DMS153 treated with DMSO at 0.1 percent for 48 hours (cell line): ENCODE measurements at regions not wholly inside any gene's neighbourhood (a gene's known extent, or its start where the extent isn't known, plus 50 kb on each side); places are given as distances from the start of the nearest gene placed in this dataset.

ENCODE experiments used
- DNase-seq: peaks from one replicate; lab custom pipeline; 2025; ENCODE audit not compliant: unreplicated experiment; lab: John Stamatoyannopoulos, UW

DNA sequence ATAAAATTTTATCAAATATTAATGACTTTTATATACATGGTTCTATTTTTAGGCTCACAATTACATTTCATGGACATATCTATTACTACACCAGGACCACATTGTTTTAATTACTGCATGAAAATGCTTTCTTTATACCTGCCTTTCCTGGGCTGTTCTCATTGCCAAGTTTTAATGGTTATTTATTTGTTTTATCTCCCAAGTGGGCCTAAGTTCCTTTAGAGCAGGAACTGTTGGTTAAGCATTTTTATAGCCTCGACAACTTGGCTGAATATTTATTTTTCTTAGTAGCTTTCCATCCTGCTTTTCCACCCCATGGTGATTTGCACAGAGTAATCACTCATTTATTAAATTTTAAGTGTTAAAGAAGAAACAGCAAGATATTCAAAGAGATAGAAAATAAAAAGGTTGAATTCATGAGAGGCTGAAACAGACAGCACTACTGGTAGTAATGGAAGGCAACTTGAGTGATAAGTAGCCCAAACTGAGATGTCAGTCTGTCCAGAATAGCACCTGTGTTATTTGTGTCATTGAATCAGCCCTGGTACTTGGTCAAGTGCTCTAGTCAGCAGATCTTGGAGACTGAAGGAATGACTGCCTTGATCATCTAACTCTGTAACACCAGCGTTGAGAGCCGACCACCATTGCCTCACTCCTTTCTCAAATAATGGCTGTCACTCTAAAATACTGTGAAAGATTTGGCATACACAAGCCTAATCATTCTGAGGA is 119.1 kb upstream of the EGLN3 start:
- no peak for DNase-seq

DNA sequence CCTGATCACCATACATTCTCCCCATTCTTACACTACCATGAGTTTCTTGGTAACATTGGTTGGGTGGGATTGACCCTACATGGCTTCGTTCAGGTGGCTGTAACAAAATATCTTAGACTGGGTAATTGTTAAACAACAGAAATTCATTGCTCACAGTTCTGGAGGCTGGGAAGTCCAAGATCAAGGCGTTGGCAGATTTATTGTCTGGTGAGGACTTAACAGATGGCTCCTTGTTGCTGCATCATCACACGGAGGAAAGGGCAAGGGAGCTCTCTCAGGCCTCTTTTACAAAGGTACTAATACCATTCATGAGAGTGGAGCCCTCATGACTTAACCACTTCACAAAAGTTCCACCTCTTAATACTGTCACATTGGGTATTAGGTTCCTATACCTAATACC is 116.7 kb upstream of the EGLN3 start:
- no peak for DNase-seq

DNA sequence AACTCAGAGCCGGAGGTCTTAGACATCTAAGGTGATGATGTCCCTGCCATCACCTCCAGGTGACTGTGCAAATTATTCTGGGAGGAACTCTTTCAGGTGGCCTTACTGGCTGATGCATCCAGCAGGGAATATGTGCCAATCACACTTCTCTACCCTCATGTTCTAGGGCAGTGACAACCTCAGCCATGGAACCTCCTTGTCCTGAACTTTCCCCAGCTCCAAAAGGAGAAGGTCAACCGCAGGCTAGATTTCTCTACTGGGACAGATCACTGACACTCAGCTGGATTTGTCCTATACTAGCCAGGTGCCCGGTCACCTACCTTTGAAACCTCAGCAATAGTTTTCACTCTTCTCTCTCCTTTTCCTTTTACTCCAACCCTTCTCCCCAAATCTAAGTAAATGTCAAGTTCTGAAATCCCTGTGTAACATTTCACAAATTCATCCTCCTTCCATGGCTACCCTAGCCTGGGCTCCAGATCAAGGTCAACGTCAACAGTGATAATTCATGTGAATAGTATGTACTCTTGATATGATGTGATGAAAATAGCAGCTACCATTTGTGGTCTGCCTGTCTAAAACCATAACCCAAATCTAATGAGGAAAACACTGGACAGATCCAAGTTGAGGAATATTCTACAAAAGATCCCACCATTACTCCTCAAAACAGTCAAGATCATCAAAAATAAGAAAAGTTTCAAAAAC is 115.0 kb upstream of the EGLN3 start:
- DNase-seq, result no peak

DNA sequence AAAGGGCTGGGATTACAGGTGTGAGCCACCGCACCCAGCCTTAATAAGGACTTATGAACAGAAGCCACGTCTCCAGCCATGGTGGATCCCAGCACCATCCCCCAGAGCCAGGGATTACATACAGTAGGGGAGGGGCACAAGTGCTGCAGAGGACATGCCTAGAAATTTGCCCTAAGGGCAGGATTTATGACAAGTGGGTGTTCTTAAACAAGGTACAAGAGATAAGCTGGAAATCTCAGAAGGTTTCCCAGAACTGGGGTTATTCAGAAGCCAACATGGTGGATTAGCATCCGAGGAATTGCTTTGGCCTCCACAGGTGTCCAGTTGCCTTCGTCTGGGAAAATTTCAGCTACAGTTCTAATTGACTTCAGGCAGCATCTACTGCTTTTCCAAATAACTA is 114.4 kb upstream of the EGLN3 start:
- no peak for DNase-seq

DNA sequence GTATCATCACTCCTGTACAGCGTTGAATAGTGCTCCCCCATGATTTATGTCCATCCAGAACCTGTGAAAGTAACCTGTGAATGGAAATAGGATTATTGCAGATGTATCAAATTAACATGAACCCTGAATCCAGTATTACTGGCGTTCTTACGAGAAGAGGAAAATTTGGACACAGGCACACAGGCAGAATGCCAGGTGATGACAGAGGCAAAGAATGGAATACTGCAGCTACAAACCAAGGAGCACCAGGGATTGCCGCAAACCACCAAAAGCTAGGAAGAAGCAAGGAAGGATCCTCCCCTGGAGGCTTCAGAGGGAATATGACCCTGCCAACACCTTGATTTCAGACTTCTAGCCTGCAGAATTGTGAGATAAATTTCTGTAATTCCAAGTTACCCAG is 113.5 kb upstream of the EGLN3 start:
- DNase-seq, result no peak

DNA sequence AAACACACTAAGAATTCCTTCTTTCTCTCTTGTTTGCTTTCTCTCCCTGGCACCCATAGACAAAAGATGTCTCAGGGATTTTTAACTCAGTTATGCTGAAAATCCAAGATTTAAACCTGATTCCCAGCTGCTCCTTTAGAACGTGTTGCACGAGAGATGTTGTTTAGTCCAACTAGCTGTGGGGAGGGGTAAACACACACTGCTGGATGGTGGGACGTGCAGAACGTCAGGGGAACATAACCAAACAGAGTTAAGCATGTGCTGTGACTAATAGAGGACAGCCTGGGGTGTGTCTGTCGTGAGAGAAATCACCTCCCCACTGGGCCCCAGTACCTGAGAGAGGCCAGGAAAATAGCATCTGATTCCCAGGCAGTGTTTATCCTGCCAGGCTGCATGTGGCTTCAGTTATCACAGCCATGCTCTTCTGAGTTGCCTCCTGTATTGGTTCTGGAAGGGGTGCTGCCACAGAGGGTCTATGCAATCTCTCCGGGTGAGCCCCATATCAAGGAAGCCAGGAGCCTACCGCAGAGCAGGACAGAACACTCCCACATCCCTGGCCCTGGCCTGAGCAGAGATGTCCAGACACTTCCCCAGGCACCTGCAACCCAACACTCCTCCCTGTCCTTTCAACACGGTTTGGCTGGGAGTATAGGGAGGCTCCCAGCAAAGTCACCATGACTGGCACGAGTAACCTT is 112.7 kb upstream of the EGLN3 start:
- DNase-seq, result no peak

DNA sequence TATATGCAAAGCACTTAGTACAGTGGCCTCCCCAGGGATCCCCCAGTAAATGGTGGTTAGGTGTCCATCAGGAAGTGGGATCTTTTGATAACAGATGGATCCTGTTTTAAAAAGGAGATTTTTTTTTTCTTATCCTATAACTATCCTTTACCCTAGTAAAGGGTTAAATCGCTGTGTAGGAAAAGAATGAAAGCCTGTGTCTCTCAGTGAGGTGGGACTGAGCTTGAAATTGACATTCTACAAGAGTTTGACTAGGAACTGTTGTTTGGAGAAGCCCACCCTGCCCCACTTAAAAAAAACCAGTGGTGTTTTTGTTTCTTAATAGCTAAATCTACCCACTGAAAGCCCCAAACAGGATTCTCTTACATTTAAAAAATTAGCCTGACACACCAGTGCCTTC is 112.2 kb upstream of the EGLN3 start:
- DNase-seq, result no peak

DNA sequence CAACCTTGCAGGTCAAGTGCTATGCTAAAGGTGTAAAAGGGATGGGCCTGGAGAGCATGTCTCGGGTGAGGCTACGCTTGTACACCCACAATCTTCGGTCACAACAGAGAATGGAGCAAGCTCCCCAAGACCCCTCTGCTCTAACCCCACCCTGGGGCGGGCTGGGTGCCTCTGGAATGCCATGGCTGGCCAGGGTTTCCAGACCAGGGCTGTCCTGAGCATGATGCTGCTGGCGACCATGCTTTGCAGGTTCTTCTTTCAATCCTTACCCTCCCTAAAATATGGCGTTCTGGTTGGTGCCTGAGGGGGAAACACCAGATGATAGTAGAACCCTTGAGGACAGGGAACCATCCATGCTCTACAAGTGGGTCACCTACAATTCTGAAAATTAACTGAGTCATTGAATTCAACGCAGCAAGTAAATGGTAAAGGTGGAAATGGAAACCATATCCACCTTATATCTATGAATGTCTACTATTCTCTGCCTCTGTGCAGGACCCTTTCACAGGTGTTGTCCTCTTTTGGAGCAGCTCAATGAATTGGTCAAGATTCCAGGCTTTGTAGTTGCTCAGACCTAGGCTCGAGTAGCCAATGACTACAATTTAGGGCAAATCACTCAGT is 111.6 kb upstream of the EGLN3 start:
- DNase-seq, result no peak

DNA sequence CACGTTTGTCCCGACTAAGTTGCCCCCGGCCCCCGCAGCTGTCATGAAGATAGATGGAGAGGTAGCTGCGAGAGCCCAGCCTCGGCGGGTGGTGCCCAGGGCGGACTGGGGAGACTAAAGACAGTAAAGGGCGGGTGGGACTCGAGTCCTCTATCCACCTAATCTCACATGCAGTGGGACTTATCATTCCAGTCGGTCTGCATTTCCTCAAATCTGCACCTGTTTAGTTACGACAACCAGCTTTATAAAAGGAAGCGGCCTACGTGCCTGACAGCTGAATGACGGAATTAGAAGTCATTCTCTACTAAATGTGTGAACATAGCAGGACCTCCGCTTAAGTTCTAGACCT is 109.8 kb upstream of the EGLN3 start:
- DNase-seq, result no peak

DNA sequence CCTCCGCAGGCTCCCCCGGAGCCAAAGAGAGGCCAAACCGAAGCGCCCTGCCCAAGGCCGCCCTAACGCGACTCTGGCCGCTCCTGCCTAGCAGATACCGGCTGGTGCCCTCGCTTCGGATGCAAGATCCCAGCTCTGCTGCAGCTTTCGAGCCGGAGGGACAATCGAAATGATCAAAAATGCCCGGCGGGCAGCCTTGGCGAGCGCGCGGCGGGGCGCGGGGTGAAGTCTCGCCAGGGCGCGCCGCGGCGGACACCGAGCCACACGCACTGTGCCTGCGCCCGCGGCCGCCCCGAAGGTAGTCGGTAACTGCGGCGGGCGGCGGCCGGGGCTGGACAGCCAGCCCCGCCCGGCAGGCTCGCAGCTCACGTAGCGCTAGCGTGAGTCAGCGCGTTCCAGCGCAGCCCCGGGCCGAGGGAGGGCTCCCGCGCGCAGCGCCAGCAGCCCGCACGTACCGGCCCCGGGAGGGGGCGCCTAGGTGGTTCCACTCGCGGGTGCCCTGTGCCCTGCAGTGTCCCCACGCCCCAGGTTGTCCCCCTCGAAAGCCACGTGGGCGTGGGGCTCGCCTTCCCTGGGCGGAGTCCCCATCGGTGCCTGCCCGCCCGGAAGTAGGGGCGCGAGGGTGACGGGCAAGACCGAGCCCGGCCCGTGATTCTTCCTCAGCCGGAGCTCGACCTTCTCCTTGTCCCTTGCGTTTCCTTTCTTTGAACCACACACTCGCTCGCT is 109.2 kb upstream of the EGLN3 start:
- peak; percentile 18 for DNase-seq

DNA sequence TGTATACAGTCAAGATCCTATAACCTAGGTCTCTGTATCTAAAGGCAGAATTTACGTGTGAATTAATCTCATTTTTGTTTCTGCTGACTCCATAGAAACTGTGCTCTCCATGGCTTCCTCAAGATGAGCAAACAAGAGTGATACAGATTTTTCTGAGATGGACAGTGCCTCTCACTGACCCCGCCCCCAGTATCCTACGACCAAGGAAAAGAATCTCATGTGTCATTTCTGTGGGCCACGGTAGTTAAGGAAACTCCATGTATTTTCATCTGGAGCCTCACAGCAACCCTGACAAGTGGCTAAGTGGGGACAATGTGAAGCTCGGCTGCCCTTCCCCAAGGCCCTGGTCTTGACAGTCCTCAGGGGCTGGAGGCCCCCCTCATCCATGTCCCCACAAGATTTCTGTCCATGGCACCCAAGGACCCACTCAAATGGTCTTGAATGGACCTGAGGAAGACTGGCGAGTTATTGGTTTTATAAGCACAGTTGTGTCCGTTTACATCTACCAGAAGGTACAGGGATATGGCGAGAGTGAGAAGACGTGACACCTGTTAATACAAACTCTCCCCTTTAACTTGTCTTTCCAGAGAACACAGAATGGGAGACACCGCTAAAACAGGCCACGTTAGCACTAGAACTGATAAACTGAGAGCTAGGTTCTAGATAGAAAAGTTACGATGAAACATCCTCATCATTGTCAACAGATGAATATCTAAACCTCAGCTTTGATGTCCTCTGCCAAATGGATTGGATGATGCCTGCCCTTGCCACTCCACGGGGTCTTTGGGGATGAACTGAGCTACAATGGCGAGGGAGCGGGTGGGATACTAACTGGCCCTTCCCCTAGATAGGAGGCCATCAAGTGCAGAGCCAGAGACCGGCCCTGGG is 108.4 kb upstream of the EGLN3 start:
- no peak for DNase-seq

DNA sequence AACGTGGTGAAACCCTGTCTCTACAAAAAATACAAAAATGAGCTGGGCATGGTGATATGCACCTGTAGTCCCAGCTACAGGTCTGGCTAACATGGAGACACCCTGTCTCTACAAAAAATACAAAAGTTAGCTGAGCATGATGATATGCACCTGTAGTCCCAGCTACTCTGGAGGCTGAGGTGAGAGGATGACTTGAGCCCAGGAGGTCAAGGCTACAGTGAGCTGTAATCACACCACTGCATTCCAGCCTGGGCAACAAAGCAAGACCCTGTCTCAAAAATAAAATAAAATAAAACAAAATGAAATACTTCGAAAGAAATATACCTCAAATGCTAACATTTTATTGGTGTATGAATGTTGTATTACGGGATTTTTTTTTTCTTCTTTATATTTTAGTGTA is 107.6 kb upstream of the EGLN3 start:
- DNase-seq, result no peak

DNA sequence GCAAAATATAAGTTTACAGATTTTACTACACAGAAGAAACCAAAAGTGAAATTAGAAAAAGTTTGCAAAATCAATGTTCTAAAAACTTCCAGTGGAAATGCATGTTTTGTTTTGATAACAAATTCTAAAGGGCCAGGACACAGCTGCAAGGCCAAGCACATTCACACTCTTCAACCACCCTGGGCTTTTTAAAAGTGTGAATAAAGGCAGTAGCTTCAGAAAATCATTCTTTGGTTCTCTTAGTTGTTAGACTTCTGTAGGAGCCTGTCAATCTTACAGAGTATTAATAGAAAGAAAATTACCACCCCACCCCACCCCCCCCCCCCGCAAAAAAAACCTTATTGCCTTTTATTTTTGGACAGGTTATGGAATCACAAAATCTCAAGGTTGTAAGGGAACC is 105.2 kb upstream of the EGLN3 start:
- DNase-seq, result no peak

DNA sequence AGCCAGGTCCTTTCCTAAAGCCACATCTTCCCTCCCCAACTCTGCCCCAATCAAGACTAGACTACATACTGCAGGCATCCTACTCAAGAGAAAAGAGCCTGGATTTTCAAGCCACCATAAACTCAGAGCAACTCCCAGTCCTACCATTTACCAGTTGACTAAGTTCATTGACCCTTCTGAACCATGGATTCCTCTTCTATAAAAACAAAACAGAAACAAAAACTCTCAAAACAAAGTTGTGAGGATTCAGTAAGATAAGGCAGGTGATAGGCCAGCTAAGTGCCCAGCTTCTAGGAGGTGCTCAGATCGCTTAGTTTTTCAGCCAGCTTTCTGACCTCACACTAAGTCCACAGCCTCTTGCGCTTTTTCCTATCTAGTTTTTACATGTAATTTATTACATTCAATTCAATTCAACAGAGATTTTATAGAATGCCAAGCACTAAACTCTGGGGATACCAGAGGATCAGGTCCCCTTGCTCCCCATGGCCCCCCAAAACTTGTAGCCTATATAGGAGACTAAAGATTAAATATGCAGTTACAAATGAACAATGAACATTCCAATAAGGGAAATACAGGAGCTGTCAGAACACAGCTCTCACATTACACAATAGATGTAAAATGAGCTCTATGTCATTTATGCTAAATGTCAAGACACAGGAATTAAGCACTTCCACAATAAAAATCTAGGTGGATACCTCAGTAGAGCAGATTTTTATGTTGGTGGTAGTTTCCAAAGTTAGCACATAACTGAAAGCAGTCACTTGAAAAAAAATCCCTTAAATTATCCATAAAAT is 104.5 kb upstream of the EGLN3 start:
- no peak for DNase-seq

DNA sequence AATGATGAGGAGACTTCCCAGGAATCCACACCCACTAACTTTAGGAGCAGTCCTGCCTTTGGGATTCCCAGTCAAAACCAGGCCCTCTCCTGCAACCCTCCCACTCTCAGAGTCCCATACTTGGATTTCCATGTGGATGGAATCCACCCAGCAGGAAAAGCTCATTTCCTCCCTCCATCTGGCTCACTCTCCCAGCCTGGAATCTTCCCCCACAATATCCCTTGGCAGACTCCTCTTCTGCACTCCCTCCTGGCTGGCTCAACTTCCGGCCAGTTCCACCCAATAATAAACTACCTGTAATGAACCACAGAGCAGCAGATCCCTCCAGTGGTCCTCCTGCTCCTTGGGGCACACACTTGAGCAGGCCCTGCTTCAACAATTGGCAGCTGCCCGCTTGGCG is 102.8 kb upstream of the EGLN3 start:
- no peak for DNase-seq

DNA sequence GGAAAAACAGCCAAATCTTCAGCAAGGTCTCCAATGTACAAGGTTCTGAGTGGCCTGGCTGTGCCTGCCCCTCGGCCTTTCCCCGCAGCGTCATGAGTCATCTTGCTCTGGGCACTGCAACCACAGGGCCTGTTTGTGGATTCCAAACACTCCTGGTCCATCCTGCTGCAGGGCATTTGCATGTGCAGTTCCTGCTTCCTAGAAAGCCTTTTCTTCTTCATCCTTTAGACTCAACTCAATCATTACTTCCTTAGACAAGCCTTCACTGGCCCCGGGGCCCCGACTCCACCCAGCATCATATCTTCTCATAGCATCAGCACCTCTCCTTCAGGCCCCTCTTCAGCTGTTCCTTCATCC is 101.8 kb upstream of the EGLN3 start:
- DNase-seq, result no peak

DNA sequence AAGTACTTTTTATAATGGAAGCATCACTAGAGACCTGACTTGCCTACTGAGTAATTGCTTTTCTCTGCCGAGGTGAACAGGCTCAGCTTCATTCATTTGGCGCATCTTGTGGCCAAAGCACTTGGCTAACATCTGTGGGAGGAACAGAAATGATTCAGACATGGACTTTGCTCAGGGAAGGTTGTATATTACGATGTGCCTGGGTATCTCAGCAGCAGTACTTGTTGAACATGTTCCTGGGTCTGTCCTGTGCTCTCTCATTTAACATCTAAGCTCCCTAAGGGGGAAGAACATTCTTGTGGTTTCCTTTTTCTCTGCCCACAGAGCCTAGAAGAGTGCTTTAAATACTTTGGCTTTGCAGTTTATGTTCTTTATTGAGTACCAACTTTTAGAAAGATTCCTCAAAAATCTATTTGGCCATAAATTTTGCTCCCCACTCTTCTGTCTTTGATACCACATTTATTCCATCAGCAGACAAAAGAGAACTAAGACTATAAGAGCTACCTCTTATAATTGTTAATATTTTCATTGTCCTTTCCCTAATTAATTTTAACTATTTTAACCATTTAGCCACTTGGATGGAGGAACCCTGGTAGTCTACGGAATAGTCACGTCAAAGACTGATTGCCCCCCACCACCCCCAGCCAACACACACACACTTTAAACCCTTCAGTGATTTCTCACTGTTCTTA is 101.2 kb upstream of the EGLN3 start:
- no peak for DNase-seq

DNA sequence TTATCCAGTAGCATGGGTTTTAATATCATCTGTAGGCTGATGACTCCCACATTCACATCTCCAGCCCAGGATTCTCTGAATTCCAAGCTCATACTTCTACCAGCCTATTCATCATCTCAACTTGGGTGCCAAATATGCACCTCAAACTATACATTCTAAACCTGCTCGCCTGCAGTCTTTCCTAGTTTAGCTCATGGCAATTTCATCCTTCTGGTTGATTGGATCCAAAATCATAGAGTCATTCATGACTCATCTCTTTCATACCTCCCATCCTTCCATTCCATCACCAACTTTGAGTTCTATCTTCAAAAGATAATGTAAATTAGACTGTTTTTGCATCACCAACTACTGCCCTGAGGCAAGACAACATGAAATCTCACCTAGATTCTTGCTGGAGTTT is 99.7 kb upstream of the EGLN3 start:
- no peak for DNase-seq

DNA sequence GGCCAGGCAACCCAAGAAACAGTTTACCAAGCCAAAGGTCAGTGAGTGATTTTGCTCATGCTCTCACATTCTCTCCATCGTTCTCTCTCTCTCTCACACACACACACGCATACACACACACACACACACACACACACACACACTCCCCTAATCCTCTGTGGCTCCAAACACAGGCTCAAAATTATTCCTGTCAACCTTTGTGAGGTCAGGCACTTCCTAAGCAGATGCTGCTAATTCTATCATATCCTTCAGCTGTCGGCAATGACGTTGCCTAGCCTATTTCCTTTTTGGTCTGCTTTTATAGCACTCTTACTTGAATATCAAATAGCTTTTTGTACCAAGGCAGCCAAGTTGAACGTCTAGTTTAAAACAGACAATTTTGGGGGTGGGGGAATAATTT is 98.9 kb upstream of the EGLN3 start:
- no peak for DNase-seq
